Spleen (tissue), 7 donors: ENCODE measurements at regions not wholly inside any gene's neighbourhood (a gene's known extent, or its start where the extent isn't known, plus 50 kb on each side); places are given as distances from the start of the nearest gene placed in this dataset.

ENCODE experiments used
- CTCF ChIP-seq, 11 experiments: fragments of 200-600 bp in 7 of 11; fragments of 450-650 bp in 4 of 11; sonication (generic) in 4 of 11; IDR thresholded peaks in 8 of 11; conservative IDR thresholded peaks in 3 of 11; 1 replicate in 7 of 11; 2 replicates in 4 of 11; pipeline versions ENCODE4 v1.4.0 to v1.8.0; 2016 to 2021; ENCODE audit warnings: antibody characterized with exemption in 11 of 11, inconsistent platforms in 4 of 11, mild to moderate bottlenecking in 1 of 11
- POLR2A ChIP-seq, 3 donors: fragments of 450-650 bp; IDR thresholded peaks; one replicate each; pipeline ENCODE4 v1.5.1; 2017; ENCODE audit warnings: antibody characterized with exemption in 3 of 3, mild to moderate bottlenecking in 1 of 3
- POLR2AphosphoS5 ChIP-seq, 3 donors: sonication (generic); formaldehyde crosslinking; IDR thresholded peaks; one replicate each; pipeline ENCODE4 v1.5.1; 2017; ENCODE audit warnings: antibody characterized with exemption in 3 of 3
- donor health status: DM: no; HTN: no; CAD: no; lungs with moderate emphysema.
- donor health status: DM: no; HTN: no; CAD: no.
- donor health status: DM: no; HTN: no; CAD: no.

DNA sequence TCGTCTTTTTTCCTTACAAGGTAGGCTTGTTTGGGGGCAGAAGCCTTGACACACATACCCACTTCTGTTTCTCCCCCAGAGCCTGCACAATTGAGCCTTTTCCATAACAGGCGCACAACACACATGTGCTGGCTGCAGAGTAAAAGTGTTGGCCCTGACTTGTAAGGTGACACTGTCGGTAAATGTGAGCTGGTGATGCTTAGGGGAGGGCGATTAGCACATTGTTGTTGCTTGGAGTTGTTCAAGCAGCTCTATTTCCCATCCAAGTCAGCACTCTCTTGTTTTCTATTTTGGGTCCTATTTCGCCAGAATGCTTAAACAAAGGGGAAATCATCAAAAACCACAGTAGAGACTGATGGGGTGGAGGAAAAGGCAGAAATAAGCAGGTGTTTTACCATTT is 51.9 kb upstream of the PTPRJ start:
- TF ChIP-seq CTCF (IDR thresholded peaks at IDR 0.05 in 8 of 11, conservative IDR thresholded peaks at IDR 0.05 in 3 of 11): no peak
- no peak for TF ChIP-seq POLR2A (IDR thresholded peaks at IDR 0.05)
- no peak for TF ChIP-seq POLR2AphosphoS5 (IDR thresholded peaks at IDR 0.05)
